Brain microvascular endothelial cell (primary cell): ENCODE measurements at regions not wholly inside any gene's neighbourhood (a gene's known extent, or its start where the extent isn't known, plus 50 kb on each side); places are given as distances from the start of the nearest gene placed in this dataset.

ENCODE experiments used
- DNase-seq: peaks from one replicate; pipeline ENCODE4 v3.0.0-alpha.2; 2020
- H3K27ac ChIP-seq: fragments of 250-450 bp; sonication (Bioruptor Pico); 2 replicates; pipeline ENCODE4 v1.5.1; 2020; ENCODE audit warnings: mild to moderate bottlenecking, moderate library complexity
- H3K27me3 ChIP-seq: fragments of 250-450 bp; sonication (Bioruptor Pico); replicated peaks from 2 replicates; pipeline ENCODE4 v1.5.1; 2020; ENCODE audit warnings: mild to moderate bottlenecking
- H3K36me3 ChIP-seq: fragments of 250-450 bp; sonication (Bioruptor Pico); replicated peaks from 2 replicates; pipeline ENCODE4 v1.5.1; 2020; ENCODE audit warnings: mild to moderate bottlenecking
- H3K4me3 ChIP-seq: 2 replicates; pipeline ENCODE4 v1.5.1; 2011; ENCODE audit warnings: low read depth, mild to moderate bottlenecking, control low read depth, low read length, moderate library complexity
- in situ Hi-C: cut with HindIII; loops from 2 replicates; pipeline ENCODE4 v1.10.0; 2017; ENCODE audit warnings: low sequenced_read_pairs, low pct_ligation_motif_present
- TF ChIP-seq, protein P1 (sequence below): IDR thresholded peaks from 2 replicates; pipeline ENCODE4 v1.5.1; 2011; ENCODE audit warnings: low read depth, mild to moderate bottlenecking, moderate library complexity, low read length, control low read depth, inconsistent platforms; ENCODE audit errors: missing control alignments

DNA sequence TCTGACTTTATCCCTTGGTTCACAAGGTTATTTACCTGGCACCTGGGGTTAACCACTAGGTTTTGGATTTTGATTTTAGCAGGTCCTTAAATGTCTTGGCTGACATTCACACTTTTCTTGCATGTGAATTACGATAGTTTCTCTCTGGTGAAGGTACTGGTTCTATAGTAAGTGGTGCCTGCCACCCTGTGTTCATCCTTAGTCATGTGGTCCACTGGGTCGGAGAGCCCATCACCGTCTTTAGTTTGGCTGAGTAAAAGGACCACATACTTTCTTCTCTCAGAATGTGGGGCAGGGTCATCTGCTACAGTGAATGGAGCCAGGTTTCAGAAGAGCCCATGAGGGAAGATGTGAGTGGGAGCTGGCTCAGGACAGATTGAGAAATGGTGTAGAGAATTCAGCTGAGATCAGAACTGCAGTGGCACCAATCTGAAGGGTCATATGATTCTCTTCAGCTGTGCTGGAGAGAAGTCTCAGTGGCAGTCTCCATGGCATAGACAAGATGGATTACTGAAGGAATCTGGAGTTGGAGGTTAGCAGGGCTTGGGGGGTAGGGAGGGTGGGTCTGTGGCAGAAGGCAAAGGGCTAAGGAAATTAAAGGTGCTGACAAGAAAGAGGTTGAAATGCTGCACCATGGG, 310.4 kb downstream of the GPAT3 start:
- in situ Hi-C loops = no loop called here
- DNase-seq = no peak

DNA sequence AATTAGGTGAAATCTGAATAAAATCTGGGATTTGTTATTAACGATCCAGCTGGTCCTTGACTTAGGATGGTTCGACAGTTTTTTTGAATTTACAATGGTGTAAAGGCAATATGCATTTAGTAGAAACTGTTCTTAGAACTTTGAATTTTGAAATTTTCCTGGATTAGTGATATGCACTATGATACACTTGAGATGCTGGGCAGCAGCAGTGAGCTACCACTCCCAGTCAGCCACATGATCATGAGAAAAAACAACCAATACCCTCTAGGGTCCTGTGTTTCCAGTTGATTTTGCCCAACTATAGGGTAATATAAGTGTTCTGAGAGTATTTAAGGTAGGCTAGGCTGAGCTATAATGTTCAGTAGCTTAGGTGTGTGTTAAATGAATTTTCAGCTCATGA, 303.7 kb downstream of the GPAT3 start:
- no peak overlapping the region for H3K4me3 ChIP-seq
- H3K36me3 ChIP-seq = no peaks in the 10 kb centered on the region
- DNase-seq = no peak
- no peak overlapping the region for H3K27ac ChIP-seq
- in situ Hi-C loops = no loop called here
- no peaks in the 10 kb centered on the region for H3K27me3 ChIP-seq
- TF ChIP-seq, protein P1, sequence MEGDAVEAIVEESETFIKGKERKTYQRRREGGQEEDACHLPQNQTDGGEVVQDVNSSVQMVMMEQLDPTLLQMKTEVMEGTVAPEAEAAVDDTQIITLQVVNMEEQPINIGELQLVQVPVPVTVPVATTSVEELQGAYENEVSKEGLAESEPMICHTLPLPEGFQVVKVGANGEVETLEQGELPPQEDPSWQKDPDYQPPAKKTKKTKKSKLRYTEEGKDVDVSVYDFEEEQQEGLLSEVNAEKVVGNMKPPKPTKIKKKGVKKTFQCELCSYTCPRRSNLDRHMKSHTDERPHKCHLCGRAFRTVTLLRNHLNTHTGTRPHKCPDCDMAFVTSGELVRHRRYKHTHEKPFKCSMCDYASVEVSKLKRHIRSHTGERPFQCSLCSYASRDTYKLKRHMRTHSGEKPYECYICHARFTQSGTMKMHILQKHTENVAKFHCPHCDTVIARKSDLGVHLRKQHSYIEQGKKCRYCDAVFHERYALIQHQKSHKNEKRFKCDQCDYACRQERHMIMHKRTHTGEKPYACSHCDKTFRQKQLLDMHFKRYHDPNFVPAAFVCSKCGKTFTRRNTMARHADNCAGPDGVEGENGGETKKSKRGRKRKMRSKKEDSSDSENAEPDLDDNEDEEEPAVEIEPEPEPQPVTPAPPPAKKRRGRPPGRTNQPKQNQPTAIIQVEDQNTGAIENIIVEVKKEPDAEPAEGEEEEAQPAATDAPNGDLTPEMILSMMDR = no peak

More for the DNA sequence above, 310.4 kb downstream of the GPAT3 start:
- no peaks in the 10 kb centered on the region for H3K27me3 ChIP-seq
- no peak overlapping the region for H3K27ac ChIP-seq
- TF ChIP-seq, protein P1 = no peak
- H3K36me3 ChIP-seq = no peaks in the 10 kb centered on the region
- H3K4me3 ChIP-seq = no peak overlapping the region

DNA sequence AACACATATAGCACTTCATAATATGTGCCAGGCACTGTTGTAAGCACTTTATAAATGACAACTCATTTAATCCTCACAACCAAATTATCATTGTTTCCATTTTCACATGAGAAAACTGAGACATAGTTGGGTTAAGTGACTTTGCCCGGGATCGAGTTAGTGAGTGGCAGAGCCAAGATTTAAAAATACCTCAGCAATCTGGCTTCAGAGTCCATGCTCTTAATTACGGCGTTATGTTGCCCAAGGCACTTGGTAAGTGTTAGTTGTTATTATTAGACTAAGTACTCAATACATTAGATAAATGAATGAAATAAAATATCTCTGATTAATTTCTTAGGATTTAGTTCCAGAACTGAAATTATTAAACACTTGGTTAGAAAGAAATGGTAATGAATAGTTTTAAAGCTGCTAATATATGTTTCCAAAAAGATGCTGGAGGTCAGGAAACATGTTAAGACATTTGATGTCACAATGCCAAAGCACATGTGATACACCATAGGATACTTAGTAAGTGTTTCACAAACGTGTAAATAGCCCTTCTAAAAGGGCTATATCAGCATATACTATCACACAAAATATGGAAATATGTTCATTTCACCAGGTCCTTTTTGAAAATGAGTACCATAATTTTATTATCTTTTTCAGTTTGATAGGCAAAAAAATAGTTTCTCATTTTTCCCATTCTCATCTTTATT, 301.9 kb downstream of the GPAT3 start:
- Histone ChIP-seq H3K36me3 (no peaks in the 10 kb centered on the region), H3K27ac (no peak overlapping the region), H3K4me3 (no peak overlapping the region), H3K27me3 (no peaks in the 10 kb centered on the region)
- in situ Hi-C loops = no loop called here
- TF ChIP-seq, protein P1 = no peak
- DNase-seq = no peak

DNA sequence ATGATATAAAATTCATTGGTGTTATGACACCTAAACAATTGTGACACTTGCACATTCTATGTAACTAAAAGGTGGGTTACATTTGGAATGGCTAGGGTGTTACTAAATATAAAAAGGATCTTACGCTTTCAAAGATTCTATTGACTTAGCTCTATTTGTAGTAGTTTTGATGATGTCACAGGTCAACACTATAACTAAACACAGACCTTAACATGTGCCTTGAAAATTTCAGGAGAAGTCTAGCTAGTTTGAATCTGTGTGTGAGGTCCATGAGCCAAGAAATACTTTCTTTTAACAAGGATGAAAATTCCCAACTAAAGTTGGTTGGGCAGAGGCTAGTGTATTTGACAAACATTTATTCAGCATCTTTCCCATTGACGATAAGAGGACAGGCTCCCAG, 298.0 kb downstream of the GPAT3 start:
- TF ChIP-seq, protein P1 = no peak

DNA sequence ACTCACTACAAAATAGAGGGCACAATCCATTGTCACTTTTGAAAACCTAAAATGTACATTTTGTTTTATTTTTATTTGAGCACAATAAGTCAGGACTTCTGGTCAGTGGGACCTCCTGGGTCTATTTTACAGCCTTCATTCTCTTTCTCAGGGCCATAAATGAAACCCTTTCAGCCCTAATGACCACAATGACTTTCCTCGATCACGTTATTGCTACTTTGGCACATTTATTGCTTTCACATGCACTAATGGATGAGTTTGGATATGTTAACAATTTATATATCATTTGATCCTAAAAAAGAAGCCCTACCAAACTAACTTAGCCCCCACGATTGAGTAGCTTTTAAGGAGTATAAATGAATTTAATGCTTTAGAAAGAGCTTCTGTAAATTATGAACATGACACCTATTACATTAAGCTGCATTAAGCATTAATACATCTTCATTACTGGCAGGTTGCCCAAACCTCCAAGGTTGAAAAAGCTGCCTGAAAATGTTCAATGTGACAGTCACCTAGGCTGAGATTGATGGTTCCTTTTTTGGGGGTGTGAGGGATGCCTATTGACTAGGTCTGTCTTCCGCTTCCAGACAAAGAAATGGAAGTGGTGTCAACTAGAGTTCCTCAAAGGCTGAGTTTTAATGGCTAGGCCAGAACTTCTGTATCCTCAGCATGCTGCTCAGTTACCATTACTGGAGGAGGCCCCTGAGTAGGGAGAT, 296.4 kb downstream of the GPAT3 start:
- no peak for DNase-seq
- no peaks in the 10 kb centered on the region for H3K36me3 ChIP-seq
- TF ChIP-seq, protein P1 = no peak
- no peaks in the 10 kb centered on the region for H3K27me3 ChIP-seq
- no peak overlapping the region for H3K4me3 ChIP-seq
- in situ Hi-C loops = no loop called here
- H3K27ac ChIP-seq = no peak overlapping the region

More for the DNA sequence above, 298.0 kb downstream of the GPAT3 start:
- Histone ChIP-seq H3K4me3 (no peak overlapping the region), H3K27me3 (no peaks in the 10 kb centered on the region), H3K27ac (no peak overlapping the region), H3K36me3 (no peaks in the 10 kb centered on the region)
- in situ Hi-C loops = no loop called here
- DNase-seq = no peak
